HCT116 (cell line): ENCODE measurements at regions not wholly inside any gene's neighbourhood (a gene's known extent, or its start where the extent isn't known, plus 50 kb on each side); places are given as distances from the start of the nearest gene placed in this dataset.
"Not testable (repeated sequence)": the region's sequence is repeated elsewhere in the genome, so short reads cannot be mapped to it uniquely, and the experiment has no call there.

Experiments
- ATAC-seq: fragments of 200-7000 bp; cut with Tn5 transposase; 2 replicates; pipeline ENCODE4 v1.9.1; 2020; ENCODE audit warnings: mild to moderate bottlenecking, moderate library complexity
- BruUV-seq: library from RNA; stranded (reverse); fragments of 400-500 nt; replicated peaks from 2 replicates; lab custom pipeline; 2021; lab: Mats Ljungman, UMichigan
- CTCF ChIA-PET: fragments of 300-600 bp; sonication (Branson Sonifier 250); formaldehyde crosslinking; loops from one replicate; lab custom pipeline; 2021; ENCODE audit warnings: antibody characterized with exemption; lab: Charles Lee
- POLR2A ChIA-PET: fragments of 300-600, 350-600 bp; sonication (Branson Sonifier 250); formaldehyde crosslinking; loops from one replicate; lab custom pipeline; 2021; ENCODE audit warnings: antibody characterized with exemption; lab: Charles Lee
- RAD21 ChIA-PET, 2 experiments: fragments of 300-600 bp; sonication (Branson Sonifier 250); formaldehyde crosslinking; loops; one replicate each; lab custom pipeline; 2023; ENCODE audit warnings: low total read pairs in 2 of 2; ENCODE audit not compliant: uncharacterized antibody in 2 of 2, unreplicated experiment in 2 of 2, low non-redundant PET in 1 of 2; lab: Charles Lee
- DNase-seq: peaks from one replicate; pipeline ENCODE4 v3.0.0-alpha.2; 2010; ENCODE audit warnings: low read depth, low spot score
- H2AFZ ChIP-seq: fragments of 200-600 bp; shearing (Covaris generic), sonication (generic); 2 replicates; pipeline ENCODE4 v1.6.1; 2017; ENCODE audit warnings: low read depth, mixed run types, mixed read lengths, antibody characterized with exemption, low read length; ENCODE audit not compliant: poor library complexity, severe bottlenecking
- H3K27ac ChIP-seq: 2 replicates; pipeline ENCODE4 v1.5.1; 2012; ENCODE audit warnings: low read depth, low read length
- H3K27me3 ChIP-seq: fragments of 200-600 bp; sonication (generic); 2 replicates; pipeline ENCODE4 v1.6.1; 2016; ENCODE audit warnings: mixed run types, low read length, mixed read lengths; ENCODE audit not compliant: insufficient read depth
- H3K36me3 ChIP-seq, 2 experiments: fragments of 200-500 bp in 1 of 2; fragments of 200-600 bp in 1 of 2; sonication (Bioruptor generic) in 1 of 2; sonication (generic) in 1 of 2; 2 replicates each; pipeline versions ENCODE4 v1.5.1 to v1.6.1; 2014 to 2016; ENCODE audit warnings: low read length in 2 of 2, inconsistent platforms in 1 of 2, mixed read lengths in 1 of 2, mixed run types in 1 of 2; ENCODE audit not compliant: insufficient read depth in 2 of 2, control insufficient read depth in 1 of 2
- H3K4me1 ChIP-seq, 2 experiments: fragments of 200-600 bp in 1 of 2; sonication (generic) in 1 of 2; 2 replicates each; pipeline versions ENCODE4 v1.5.1 to v1.6.1; 2012 to 2017; ENCODE audit warnings: low read length in 2 of 2, inconsistent platforms in 1 of 2, mild to moderate bottlenecking in 1 of 2, mixed read lengths in 1 of 2, mixed run types in 1 of 2, moderate library complexity in 1 of 2; ENCODE audit not compliant: insufficient read depth in 2 of 2, control insufficient read depth in 1 of 2
- H3K4me2 ChIP-seq: fragments of 200-600 bp; sonication (generic); 2 replicates; pipeline ENCODE4 v1.6.1; 2017; ENCODE audit warnings: mixed run types, low read length, mixed read lengths
- H3K4me3 ChIP-seq, 2 experiments: fragments of 200-600 bp in 1 of 2; sonication (generic) in 1 of 2; replicated peaks in 1 of 2; 2 replicates each; pipeline ENCODE4 v1.5.1; 2011 to 2016; ENCODE audit warnings: low read length in 2 of 2, control low read depth in 1 of 2, low read depth in 1 of 2, mild to moderate bottlenecking in 1 of 2, mixed read lengths in 1 of 2, mixed run types in 1 of 2
- H3K79me2 ChIP-seq: fragments of 200-600 bp; sonication (generic); 2 replicates; pipeline ENCODE4 v1.6.1; 2017; ENCODE audit warnings: mild to moderate bottlenecking, mixed run types, low read length, moderate library complexity, mixed read lengths; ENCODE audit not compliant: insufficient read depth
- H3K9ac ChIP-seq: fragments of 200-600 bp; sonication (generic); 2 replicates; pipeline ENCODE4 v1.6.1; 2016; ENCODE audit warnings: low read length, mixed read lengths
- H3K9me2 ChIP-seq: fragments of 200-600 bp; sonication (generic), shearing (Covaris generic); 2 replicates; pipeline ENCODE4 v1.6.1; 2017; ENCODE audit warnings: mixed run types, mild to moderate bottlenecking, moderate library complexity; ENCODE audit not compliant: insufficient read depth
- H3K9me3 ChIP-seq, 2 experiments: fragments of 200-500 bp in 1 of 2; fragments of 200-600 bp in 1 of 2; sonication (Bioruptor generic) in 1 of 2; sonication (generic) in 1 of 2; 2 replicates each; pipeline ENCODE4 v1.6.1; 2014 to 2017; ENCODE audit warnings: low read length in 2 of 2, mixed read lengths in 2 of 2, inconsistent platforms in 1 of 2, low read depth in 1 of 2, mild to moderate bottlenecking in 1 of 2, mixed run types in 1 of 2, moderate library complexity in 1 of 2; ENCODE audit not compliant: control insufficient read depth in 1 of 2, insufficient read depth in 1 of 2
- H4K20me1 ChIP-seq: fragments of 200-600 bp; sonication (generic), shearing (Covaris generic); 2 replicates; pipeline ENCODE4 v1.6.1; 2017; ENCODE audit warnings: mixed run types, mild to moderate bottlenecking, moderate library complexity; ENCODE audit not compliant: insufficient read depth
- intact Hi-C: fragments of 100-400 bp; cut with micrococcal nuclease; formaldehyde crosslinking; loops from 2 replicates; pipeline ENCODE4 v1.10.0; 2022

DNA sequence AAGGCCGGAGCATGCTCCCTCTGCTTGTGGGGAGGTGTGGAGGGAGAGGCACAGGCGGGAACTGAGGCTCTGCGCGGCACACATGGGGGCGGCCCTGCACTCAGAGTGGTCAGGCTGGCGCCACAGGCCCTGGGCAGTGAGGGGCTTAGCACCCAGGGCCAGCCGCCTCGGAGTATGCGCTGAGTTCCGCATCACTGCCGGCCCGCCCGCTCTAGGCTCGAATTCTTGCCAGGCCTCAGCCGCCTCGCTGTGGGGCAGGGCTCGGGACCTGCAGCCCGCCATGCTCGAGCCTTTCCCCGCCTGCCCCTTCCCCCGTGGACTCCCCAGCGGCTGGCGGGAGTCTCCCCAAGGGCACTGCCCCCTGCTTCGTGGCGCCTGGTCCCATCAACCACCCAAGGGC, 905.9 kb downstream of the SPATA31A6 start:
- H3K4me3 ChIP-seq, H3K79me2 ChIP-seq, H3K9me3 ChIP-seq, BruUV-seq, H2AFZ ChIP-seq, H3K9ac ChIP-seq, CTCF ChIA-PET, H3K27me3 ChIP-seq, H3K9me2 ChIP-seq, DNase-seq, H3K36me3 ChIP-seq, H3K4me2 ChIP-seq, H3K4me1 ChIP-seq, POLR2A ChIA-PET, RAD21 ChIA-PET, H3K27ac ChIP-seq, H4K20me1 ChIP-seq, intact Hi-C loops, ATAC-seq: not testable (repeated sequence)

DNA sequence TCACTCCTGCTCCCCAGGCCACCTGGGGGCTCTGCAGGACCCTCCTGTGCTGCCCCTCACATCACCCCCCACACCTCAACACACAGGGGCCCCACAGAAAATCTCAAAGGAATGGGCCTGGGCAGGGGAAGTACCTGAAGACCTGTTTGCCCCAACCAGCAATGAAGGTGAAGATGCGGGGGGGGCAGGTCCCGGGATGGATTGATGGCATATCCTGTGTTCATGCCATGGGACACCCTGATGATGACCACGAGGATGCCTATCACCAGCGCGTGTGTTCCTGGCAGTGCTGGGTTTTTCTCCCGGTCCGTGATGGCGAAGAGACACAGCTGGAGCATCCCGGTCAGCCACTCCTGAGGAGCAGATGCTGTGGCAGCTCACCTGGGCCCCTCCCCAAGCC, 926.9 kb downstream of the SPATA31A6 start:
- H3K4me2 ChIP-seq, ATAC-seq, RAD21 ChIA-PET, POLR2A ChIA-PET, H3K36me3 ChIP-seq, H3K27me3 ChIP-seq, H3K9me3 ChIP-seq, BruUV-seq, CTCF ChIA-PET, H3K4me1 ChIP-seq, DNase-seq, intact Hi-C loops, H3K9ac ChIP-seq, H2AFZ ChIP-seq, H3K4me3 ChIP-seq, H3K79me2 ChIP-seq, H3K9me2 ChIP-seq, H3K27ac ChIP-seq, H4K20me1 ChIP-seq: not testable (repeated sequence)

DNA sequence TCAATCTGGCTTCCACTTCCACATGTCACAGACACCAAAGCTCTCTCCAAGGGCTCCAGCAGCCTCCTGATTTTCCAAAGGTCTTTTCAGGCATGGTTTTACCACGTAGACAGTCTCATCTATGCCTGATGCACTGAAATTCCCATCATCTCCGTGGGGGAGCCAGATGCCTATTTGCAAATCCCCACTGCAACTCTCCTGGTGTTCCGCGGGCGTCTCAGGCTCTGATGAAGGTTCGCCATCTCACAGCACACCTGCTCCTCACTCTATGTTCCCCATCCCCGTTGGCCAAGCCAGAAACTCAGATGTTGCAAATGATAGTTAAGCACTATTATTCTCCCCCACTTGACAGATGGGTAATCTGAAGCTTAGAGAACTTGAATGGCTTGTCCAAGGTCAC, 929.4 kb downstream of the SPATA31A6 start:
- POLR2A ChIA-PET, H3K27me3 ChIP-seq, H3K27ac ChIP-seq, H3K79me2 ChIP-seq, ATAC-seq, BruUV-seq, CTCF ChIA-PET, H3K9ac ChIP-seq, H2AFZ ChIP-seq, RAD21 ChIA-PET, H3K4me3 ChIP-seq, intact Hi-C loops, H3K4me2 ChIP-seq, H3K36me3 ChIP-seq, DNase-seq, H3K9me2 ChIP-seq, H3K4me1 ChIP-seq, H3K9me3 ChIP-seq, H4K20me1 ChIP-seq: not testable (repeated sequence)

DNA sequence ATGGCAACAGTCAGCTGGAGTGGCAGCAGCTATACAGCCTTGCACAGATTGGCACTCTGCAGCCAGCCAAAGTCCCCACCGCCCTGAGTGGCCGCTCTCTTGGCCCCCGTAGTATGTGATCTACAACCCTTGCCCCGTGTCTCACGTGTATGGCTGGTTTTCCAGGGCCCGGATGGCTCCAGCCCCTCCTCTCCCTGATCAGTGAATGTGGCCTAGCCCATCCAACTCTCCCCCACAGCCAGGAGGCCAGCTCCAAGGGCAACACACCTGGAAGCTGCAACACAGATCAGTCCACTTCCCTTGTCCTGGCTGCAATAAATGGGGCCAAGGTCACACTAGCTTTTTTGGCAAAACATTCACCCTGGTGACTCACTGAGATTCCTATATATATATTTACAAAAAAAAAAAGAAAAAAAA, 932.4 kb downstream of the SPATA31A6 start:
- H3K36me3 ChIP-seq, H2AFZ ChIP-seq, intact Hi-C loops, RAD21 ChIA-PET, H4K20me1 ChIP-seq, BruUV-seq, ATAC-seq, H3K9me2 ChIP-seq, H3K4me1 ChIP-seq, H3K9ac ChIP-seq, H3K27me3 ChIP-seq, H3K79me2 ChIP-seq, H3K4me2 ChIP-seq, POLR2A ChIA-PET, H3K27ac ChIP-seq, DNase-seq, H3K9me3 ChIP-seq, H3K4me3 ChIP-seq, CTCF ChIA-PET: not testable (repeated sequence)
